HEK293 (cell line): ENCODE measurements at regions not wholly inside any gene's neighbourhood (a gene's known extent, or its start where the extent isn't known, plus 50 kb on each side); places are given as distances from the start of the nearest gene placed in this dataset.

ENCODE experiments used
- CTCF ChIA-PET: fragments of 350-600 bp; formaldehyde crosslinking; extraction: SDS; loops from one replicate; lab custom pipeline; 2021; ENCODE audit warnings: antibody characterized with exemption; lab: Yijun Ruan, JAX
- POLR2A ChIA-PET: fragments of 300-600 bp; formaldehyde crosslinking; extraction: SDS; loops from one replicate; lab custom pipeline; 2020; ENCODE audit warnings: antibody characterized with exemption, inconsistent platforms; lab: Yijun Ruan, JAX
- H3K27ac ChIP-seq: fragments of 200-500 bp; sonication (Bioruptor generic); 2 replicates; pipeline ENCODE4 v1.5.1; 2014; ENCODE audit warnings: low read depth, low read length, control low read depth, inconsistent platforms; ENCODE audit errors: extremely low read depth
- H3K36me3 ChIP-seq, 2 experiments: fragments of 200-500 bp in 1 of 2; sonication (Bioruptor generic) in 1 of 2; 1 replicate in 1 of 2; 2 replicates in 1 of 2; pipeline ENCODE4 v1.5.1; 2014 to 2017; ENCODE audit warnings: inconsistent platforms in 2 of 2, low read length in 2 of 2; ENCODE audit not compliant: control insufficient read depth in 2 of 2, insufficient read depth in 1 of 2
- H3K4me1 ChIP-seq: fragments of 200-500 bp; sonication (Bioruptor generic); 2 replicates; pipeline ENCODE4 v1.5.1; 2014; ENCODE audit warnings: mild to moderate bottlenecking, low read length, inconsistent platforms; ENCODE audit not compliant: control insufficient read depth, insufficient read depth
- H3K4me3 ChIP-seq: 2 replicates; pipeline ENCODE4 v1.5.1; 2011; ENCODE audit warnings: low read depth, mild to moderate bottlenecking, control low read depth, low read length, moderate library complexity
- H3K9me3 ChIP-seq: fragments of 200-500 bp; sonication (Bioruptor generic); 2 replicates; pipeline ENCODE4 v1.5.1; 2014; ENCODE audit warnings: low read depth, low read length, inconsistent platforms; ENCODE audit not compliant: control insufficient read depth, insufficient read depth
- SALL2 ChIP-seq: fragments of 450-650 bp; formaldehyde crosslinking; IDR thresholded peaks from 2 replicates; pipeline ENCODE4 v1.5.0; 2017; ENCODE audit warnings: missing biosample characterization, mild to moderate bottlenecking, missing genetic modification characterization, borderline replicate concordance
- TRIM28 ChIP-seq: IDR thresholded peaks from 2 replicates; pipeline ENCODE4 v1.6.1; 2011; ENCODE audit warnings: low read length, control low read depth, borderline replicate concordance
- ZBTB11 ChIP-seq: fragments of 450-650 bp; formaldehyde crosslinking; conservative IDR thresholded peaks from 2 replicates; pipeline ENCODE4 v1.5.1; 2016; ENCODE audit warnings: low read depth, missing biosample characterization, missing genetic modification characterization
- ZBTB17 ChIP-seq: fragments of 450-650 bp; formaldehyde crosslinking; IDR thresholded peaks from 2 replicates; pipeline ENCODE4 v1.5.1; 2016; ENCODE audit warnings: missing biosample characterization, missing genetic modification characterization
- ZFP37 ChIP-seq: fragments of 450-650 bp; formaldehyde crosslinking; IDR thresholded peaks from 2 replicates; pipeline ENCODE4 v1.5.1; 2016; ENCODE audit warnings: missing biosample characterization, missing genetic modification characterization
- ZNF138 ChIP-seq: fragments of 450-650 bp; formaldehyde crosslinking; IDR thresholded peaks from 2 replicates; pipeline ENCODE4 v1.5.1; 2016; ENCODE audit warnings: missing biosample characterization, missing genetic modification characterization, borderline replicate concordance
- ZNF169 ChIP-seq: fragments of 450-650 bp; formaldehyde crosslinking; IDR thresholded peaks from 2 replicates; pipeline ENCODE4 v1.5.1; 2016; ENCODE audit warnings: missing biosample characterization, missing genetic modification characterization
- ZNF18 ChIP-seq: fragments of 450-650 bp; formaldehyde crosslinking; IDR thresholded peaks from 2 replicates; pipeline ENCODE4 v1.5.1; 2016; ENCODE audit warnings: missing biosample characterization, missing genetic modification characterization
- ZNF2 ChIP-seq: fragments of 450-650 bp; formaldehyde crosslinking; IDR thresholded peaks from 2 replicates; pipeline ENCODE4 v1.5.1; 2016; ENCODE audit warnings: missing biosample characterization, missing genetic modification characterization
- ZNF214 ChIP-seq: fragments of 450-650 bp; formaldehyde crosslinking; IDR thresholded peaks from 2 replicates; pipeline ENCODE4 v1.5.1; 2017; ENCODE audit warnings: missing biosample characterization, mild to moderate bottlenecking, missing genetic modification characterization, borderline replicate concordance
- ZNF239 ChIP-seq: fragments of 450-650 bp; formaldehyde crosslinking; IDR thresholded peaks from 2 replicates; pipeline ENCODE4 v1.5.1; 2016; ENCODE audit warnings: missing biosample characterization, missing genetic modification characterization
- ZNF24 ChIP-seq: fragments of 450-650 bp; formaldehyde crosslinking; IDR thresholded peaks from 2 replicates; pipeline ENCODE4 v1.5.1; 2016; ENCODE audit warnings: missing biosample characterization, missing genetic modification characterization
- ZNF560 ChIP-seq: fragments of 450-650 bp; formaldehyde crosslinking; IDR thresholded peaks from 2 replicates; pipeline ENCODE4 v1.5.1; 2017; ENCODE audit warnings: missing biosample characterization, missing genetic modification characterization, borderline replicate concordance
- ZNF664 ChIP-seq: fragments of 450-650 bp; formaldehyde crosslinking; IDR thresholded peaks from 2 replicates; pipeline ENCODE4 v1.5.1; 2016; ENCODE audit warnings: missing biosample characterization, missing genetic modification characterization
- ZSCAN4 ChIP-seq: fragments of 450-650 bp; formaldehyde crosslinking; IDR thresholded peaks from 2 replicates; pipeline ENCODE4 v1.5.1; 2017; ENCODE audit warnings: missing biosample characterization, missing genetic modification characterization
- TF ChIP-seq, protein P1 (sequence below): fragments of 450-650 bp; formaldehyde crosslinking; IDR thresholded peaks from 2 replicates; pipeline ENCODE4 v1.5.1; 2016; ENCODE audit warnings: missing biosample characterization, missing genetic modification characterization, borderline replicate concordance
- TF ChIP-seq, protein P2 (sequence below): fragments of 450-650 bp; formaldehyde crosslinking; IDR thresholded peaks from 2 replicates; pipeline ENCODE4 v1.5.1; 2016; ENCODE audit warnings: missing biosample characterization, missing genetic modification characterization

DNA sequence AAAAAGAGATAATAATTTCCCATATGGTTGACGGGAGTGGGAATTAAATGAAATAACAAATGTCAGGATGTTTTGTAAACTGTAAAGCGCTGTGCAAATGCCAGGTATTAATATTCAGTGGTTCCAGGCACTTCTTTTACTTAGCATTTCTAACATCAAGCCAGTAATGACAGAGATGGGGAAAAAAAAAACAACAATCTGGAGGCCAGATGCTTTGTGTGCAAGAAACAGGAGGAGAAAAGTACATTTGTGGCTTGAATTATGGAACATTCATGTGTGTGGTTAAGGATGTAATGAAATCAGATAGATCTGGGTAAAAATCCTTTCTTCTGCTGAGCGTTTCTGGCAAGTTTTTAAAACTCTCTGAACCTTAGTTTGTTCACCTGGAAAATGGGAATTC, 509.6 kb downstream of the FUT8 start:
- TF ChIP-seq, protein P1, sequence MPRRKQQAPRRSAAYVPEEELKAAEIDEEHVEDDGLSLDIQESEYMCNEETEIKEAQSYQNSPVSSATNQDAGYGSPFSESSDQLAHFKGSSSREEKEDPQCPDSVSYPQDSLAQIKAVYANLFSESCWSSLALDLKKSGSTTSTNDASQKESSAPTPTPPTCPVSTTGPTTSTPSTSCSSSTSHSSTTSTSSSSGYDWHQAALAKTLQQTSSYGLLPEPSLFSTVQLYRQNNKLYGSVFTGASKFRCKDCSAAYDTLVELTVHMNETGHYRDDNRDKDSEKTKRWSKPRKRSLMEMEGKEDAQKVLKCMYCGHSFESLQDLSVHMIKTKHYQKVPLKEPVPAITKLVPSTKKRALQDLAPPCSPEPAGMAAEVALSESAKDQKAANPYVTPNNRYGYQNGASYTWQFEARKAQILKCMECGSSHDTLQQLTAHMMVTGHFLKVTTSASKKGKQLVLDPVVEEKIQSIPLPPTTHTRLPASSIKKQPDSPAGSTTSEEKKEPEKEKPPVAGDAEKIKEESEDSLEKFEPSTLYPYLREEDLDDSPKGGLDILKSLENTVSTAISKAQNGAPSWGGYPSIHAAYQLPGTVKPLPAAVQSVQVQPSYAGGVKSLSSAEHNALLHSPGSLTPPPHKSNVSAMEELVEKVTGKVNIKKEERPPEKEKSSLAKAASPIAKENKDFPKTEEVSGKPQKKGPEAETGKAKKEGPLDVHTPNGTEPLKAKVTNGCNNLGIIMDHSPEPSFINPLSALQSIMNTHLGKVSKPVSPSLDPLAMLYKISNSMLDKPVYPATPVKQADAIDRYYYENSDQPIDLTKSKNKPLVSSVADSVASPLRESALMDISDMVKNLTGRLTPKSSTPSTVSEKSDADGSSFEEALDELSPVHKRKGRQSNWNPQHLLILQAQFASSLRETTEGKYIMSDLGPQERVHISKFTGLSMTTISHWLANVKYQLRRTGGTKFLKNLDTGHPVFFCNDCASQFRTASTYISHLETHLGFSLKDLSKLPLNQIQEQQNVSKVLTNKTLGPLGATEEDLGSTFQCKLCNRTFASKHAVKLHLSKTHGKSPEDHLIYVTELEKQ (tag by site-specific recombination), result no peak
- TF ChIP-seq ZNF24 (tag by site-specific recombination) (no peak), ZNF664 (tag by site-specific recombination) (no peak), ZNF169 (tag by site-specific recombination) (no peak)
- ChIA-PET CTCF (no interaction called here), POLR2A (no interaction called here)
- Histone ChIP-seq H3K9me3 (no peaks in the 10 kb centered on the region), H3K4me3 (no peak overlapping the region), H3K36me3 (no peaks in the 10 kb centered on the region), H3K27ac (no peak overlapping the region), H3K4me1 (no peaks in the 10 kb centered on the region)

DNA sequence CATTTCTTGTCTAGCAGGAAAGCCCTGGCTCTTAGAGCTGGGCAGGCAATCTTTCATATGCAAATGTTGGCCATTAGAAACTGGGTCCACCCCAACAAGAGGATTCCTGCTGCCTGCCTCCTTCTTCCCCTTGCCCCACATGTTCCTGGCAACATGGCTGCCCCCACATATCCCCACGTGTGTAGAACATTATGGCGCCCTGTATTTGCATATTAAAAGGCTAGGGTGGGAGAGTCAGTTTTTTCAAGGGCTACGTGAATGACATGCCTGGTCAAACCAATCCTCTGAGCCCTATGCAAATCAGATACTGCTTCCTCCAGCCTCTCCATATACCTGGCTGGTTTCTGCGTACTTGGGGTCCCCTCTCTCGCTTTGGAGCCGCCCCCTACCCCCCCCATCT, 514.0 kb downstream of the FUT8 start:
- Histone ChIP-seq H3K9me3 (no peaks in the 10 kb centered on the region), H3K4me1 (no peaks in the 10 kb centered on the region), H3K27ac (no peak overlapping the region), H3K4me3 (no peak overlapping the region), H3K36me3 (no peaks in the 10 kb centered on the region)
- ChIA-PET POLR2A (no interaction called here), CTCF (interaction anchor here (0.5 to 0.9 kb wide), 3 partner anchors 14 to 144 kb away, joined by 3 to 4 read pairs (median 3); no protein-coding TSS in a partner anchor)
- TF ChIP-seq, protein P2, sequence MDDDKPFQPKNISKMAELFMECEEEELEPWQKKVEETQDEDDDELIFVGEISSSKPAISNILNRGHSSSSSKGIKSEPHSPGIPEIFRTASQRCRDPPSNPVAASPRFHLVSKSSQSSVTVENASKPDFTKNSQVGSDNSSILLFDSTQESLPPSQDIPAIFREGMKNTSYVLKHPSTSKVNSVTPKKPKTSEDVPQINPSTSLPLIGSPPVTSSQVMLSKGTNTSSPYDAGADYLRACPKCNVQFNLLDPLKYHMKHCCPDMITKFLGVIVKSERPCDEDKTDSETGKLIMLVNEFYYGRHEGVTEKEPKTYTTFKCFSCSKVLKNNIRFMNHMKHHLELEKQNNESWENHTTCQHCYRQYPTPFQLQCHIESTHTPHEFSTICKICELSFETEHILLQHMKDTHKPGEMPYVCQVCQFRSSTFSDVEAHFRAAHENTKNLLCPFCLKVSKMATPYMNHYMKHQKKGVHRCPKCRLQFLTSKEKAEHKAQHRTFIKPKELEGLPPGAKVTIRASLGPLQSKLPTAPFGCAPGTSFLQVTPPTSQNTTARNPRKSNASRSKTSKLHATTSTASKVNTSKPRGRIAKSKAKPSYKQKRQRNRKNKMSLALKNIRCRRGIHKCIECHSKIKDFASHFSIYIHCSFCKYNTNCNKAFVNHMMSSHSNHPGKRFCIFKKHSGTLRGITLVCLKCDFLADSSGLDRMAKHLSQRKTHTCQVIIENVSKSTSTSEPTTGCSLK (tag by site-specific recombination), result no peak

GRCh38 chr14:65926935-65927700, 514.6 kb downstream of the FUT8 start:
- no peaks in the 10 kb centered on the region for H3K9me3 ChIP-seq
- no peaks in the 10 kb centered on the region for H3K36me3 ChIP-seq
- no peak overlapping the region for H3K27ac ChIP-seq
- H3K4me3 ChIP-seq, result no peak overlapping the region
- POLR2A ChIA-PET, result no interaction called here
- CTCF ChIA-PET, result interaction anchor here (0.5 to 0.7 kb wide), 3 partner anchors 32 to 762 kb away, joined by 3 to 4 read pairs (median 4); no protein-coding TSS in a partner anchor
- no peaks in the 10 kb centered on the region for H3K4me1 ChIP-seq
- TF ChIP-seq ZNF169 (tag by site-specific recombination) (no peak), ZNF560 (tag by site-specific recombination) (no peak), TRIM28 (no peak), ZNF138 (tag by site-specific recombination) (no peak), ZFP37 (no peak), ZNF239 (tag by site-specific recombination) (no peak), ZNF214 (tag by site-specific recombination) (no peak), ZBTB17 (tag by site-specific recombination) (no peak), ZSCAN4 (tag by site-specific recombination) (no peak), ZNF18 (tag by site-specific recombination) (no peak), ZNF2 (tag by site-specific recombination) (no peak), ZBTB11 (no peak), SALL2 (tag by site-specific recombination) (no peak)
